Neural cell (in vitro differentiated cells): ENCODE measurements at regions not wholly inside any gene's neighbourhood (a gene's known extent, or its start where the extent isn't known, plus 50 kb on each side); places are given as distances from the start of the nearest gene placed in this dataset.

ENCODE experiments used
- EP300 ChIP-seq: fragments of 450-650 bp; conservative IDR thresholded peaks from 2 replicates; pipeline ENCODE4 v1.6.1; 2014; ENCODE audit warnings: antibody characterized with exemption, mild to moderate bottlenecking, moderate library complexity; ENCODE audit not compliant: poor library complexity, severe bottlenecking
- SMC3 ChIP-seq: fragments of 450-650 bp; conservative IDR thresholded peaks from 2 replicates; pipeline ENCODE4 v1.6.1; 2014; ENCODE audit warnings: antibody characterized with exemption, mild to moderate bottlenecking, moderate library complexity; ENCODE audit not compliant: poor library complexity

DNA sequence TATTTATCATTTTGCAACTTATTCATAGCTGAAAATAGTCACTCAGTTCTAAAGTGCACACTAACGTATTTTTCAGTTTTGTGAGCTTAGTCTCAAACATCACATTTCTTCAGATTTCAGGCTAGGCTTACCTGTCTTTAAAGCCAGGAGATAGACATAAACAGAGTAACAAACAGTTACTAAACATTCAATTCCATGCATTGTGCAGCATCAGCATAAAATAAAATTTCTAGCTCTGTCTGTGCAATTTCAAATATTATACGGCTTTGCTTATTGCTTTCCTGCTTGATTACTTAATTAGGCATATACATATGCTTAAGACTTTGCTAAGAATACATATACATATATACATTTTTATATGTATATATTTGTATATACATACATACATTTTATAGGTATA, 637.0 kb downstream of the NR4A2 start:
- TF ChIP-seq EP300: no peak
- TF ChIP-seq SMC3: no peak
